ENCODE measurements at regions not wholly inside any gene's neighbourhood (a gene's known extent, or its start where the extent isn't known, plus 50 kb on each side); places are given as distances from the start of the nearest gene placed in this dataset.

GRCh38 chr5:66323529-66323895, 179.4 kb downstream of the SREK1 start:
- H3K4me1 ChIP-seq (ENCODE audit: control insufficient read depth in 2 of 2, insufficient read depth in 2 of 2, low read length in 2 of 2): no peaks in the 10 kb centered on the region
- H3K36me3 ChIP-seq (ENCODE audit: control insufficient read depth in 2 of 2, insufficient read depth in 2 of 2, low read length in 1 of 2): no peaks in the 10 kb centered on the region
- no peak overlapping the region for H3K27ac ChIP-seq (ENCODE audit: low read depth in 1 of 2, low read length in 1 of 2)
- no peaks in the 10 kb centered on the region for H3K9me3 ChIP-seq (ENCODE audit: control insufficient read depth in 2 of 2, insufficient read depth in 1 of 2, low read length in 1 of 2)
- DNase-seq (ENCODE audit: low read depth in 6 of 9, low spot score in 9 of 9): no peak
- WGBS: 91% methylated on average over 13 of the region's 13 CpGs
- H3K27me3 ChIP-seq (ENCODE audit: control insufficient read depth in 2 of 2, insufficient read depth in 1 of 2, low read length in 1 of 2): no peaks in the 10 kb centered on the region
- no peak overlapping the region for H3K4me3 ChIP-seq (ENCODE audit: low read length in 2 of 2)

GRCh38 chr5:66324357-66324756, 180.3 kb downstream of the SREK1 start:
- Histone ChIP-seq H3K27me3 (ENCODE audit: control insufficient read depth in 2 of 2, insufficient read depth in 1 of 2, low read length in 1 of 2) (no peaks in the 10 kb centered on the region), H3K9me3 (ENCODE audit: control insufficient read depth in 2 of 2, insufficient read depth in 1 of 2, low read length in 1 of 2) (no peaks in the 10 kb centered on the region), H3K36me3 (ENCODE audit: control insufficient read depth in 2 of 2, insufficient read depth in 2 of 2, low read length in 1 of 2) (no peaks in the 10 kb centered on the region), H3K4me3 (ENCODE audit: low read length in 2 of 2) (no peak overlapping the region), H3K27ac (ENCODE audit: low read depth in 1 of 2, low read length in 1 of 2) (no peak overlapping the region), H3K4me1 (ENCODE audit: control insufficient read depth in 2 of 2, insufficient read depth in 2 of 2, low read length in 2 of 2) (no peaks in the 10 kb centered on the region)
- no peak for DNase-seq (ENCODE audit: low read depth in 6 of 9, low spot score in 9 of 9)
- WGBS: 82% methylated on average over 1 of the region's 1 CpG

- no peak for DNase-seq (ENCODE audit: low read depth in 6 of 9, low spot score in 9 of 9)
- WGBS: 99% methylated on average over 1 of the region's 1 CpG
- Histone ChIP-seq H3K27ac (ENCODE audit: low read depth in 1 of 2, low read length in 1 of 2) (no peak overlapping the region), H3K9me3 (ENCODE audit: control insufficient read depth in 2 of 2, insufficient read depth in 1 of 2, low read length in 1 of 2) (no peaks in the 10 kb centered on the region), H3K36me3 (ENCODE audit: control insufficient read depth in 2 of 2, insufficient read depth in 2 of 2, low read length in 1 of 2) (no peaks in the 10 kb centered on the region), H3K27me3 (ENCODE audit: control insufficient read depth in 2 of 2, insufficient read depth in 1 of 2, low read length in 1 of 2) (no peaks in the 10 kb centered on the region), H3K4me1 (ENCODE audit: control insufficient read depth in 2 of 2, insufficient read depth in 2 of 2, low read length in 2 of 2) (no peaks in the 10 kb centered on the region), H3K4me3 (ENCODE audit: low read length in 2 of 2) (no peak overlapping the region)
Observed at GRCh38 chr5:66326276-66326675, 182.2 kb downstream of the SREK1 start.

- no peaks in the 10 kb centered on the region for H3K27me3 ChIP-seq (ENCODE audit: control insufficient read depth in 2 of 2, insufficient read depth in 1 of 2, low read length in 1 of 2)
- 100% methylated on average over 2 of the region's 2 CpGs for WGBS
- no peak for DNase-seq (ENCODE audit: low read depth in 6 of 9, low spot score in 9 of 9)
- H3K4me3 ChIP-seq (ENCODE audit: low read length in 2 of 2): no peak overlapping the region
- H3K4me1 ChIP-seq (ENCODE audit: control insufficient read depth in 2 of 2, insufficient read depth in 2 of 2, low read length in 2 of 2): no peaks in the 10 kb centered on the region
- H3K9me3 ChIP-seq (ENCODE audit: control insufficient read depth in 2 of 2, insufficient read depth in 1 of 2, low read length in 1 of 2): no peaks in the 10 kb centered on the region
- H3K27ac ChIP-seq (ENCODE audit: low read depth in 1 of 2, low read length in 1 of 2): no peak overlapping the region
- no peaks in the 10 kb centered on the region for H3K36me3 ChIP-seq (ENCODE audit: control insufficient read depth in 2 of 2, insufficient read depth in 2 of 2, low read length in 1 of 2)
Observed at GRCh38 chr5:66327008-66327407, 182.9 kb downstream of the SREK1 start.

GRCh38 chr5:66329078-66329477, 185.0 kb downstream of the SREK1 start:
- Histone ChIP-seq H3K9me3 (ENCODE audit: control insufficient read depth in 2 of 2, insufficient read depth in 1 of 2, low read length in 1 of 2) (no peaks in the 10 kb centered on the region), H3K4me3 (ENCODE audit: low read length in 2 of 2) (no peak overlapping the region), H3K27ac (ENCODE audit: low read depth in 1 of 2, low read length in 1 of 2) (no peak overlapping the region), H3K36me3 (ENCODE audit: control insufficient read depth in 2 of 2, insufficient read depth in 2 of 2, low read length in 1 of 2) (no peaks in the 10 kb centered on the region), H3K27me3 (ENCODE audit: control insufficient read depth in 2 of 2, insufficient read depth in 1 of 2, low read length in 1 of 2) (no peaks in the 10 kb centered on the region), H3K4me1 (ENCODE audit: control insufficient read depth in 2 of 2, insufficient read depth in 2 of 2, low read length in 2 of 2) (no peaks in the 10 kb centered on the region)
- WGBS: 92% methylated on average over 3 of the region's 3 CpGs
- no peak for DNase-seq (ENCODE audit: low read depth in 6 of 9, low spot score in 9 of 9)

GRCh38 chr5:66333192-66333591, 189.1 kb downstream of the SREK1 start:
- DNase-seq (ENCODE audit: low read depth in 6 of 9, low spot score in 9 of 9): no peak
- WGBS: 97% methylated on average over 3 of the region's 3 CpGs
- Histone ChIP-seq H3K4me3 (ENCODE audit: low read length in 2 of 2) (no peak overlapping the region), H3K27me3 (ENCODE audit: control insufficient read depth in 2 of 2, insufficient read depth in 1 of 2, low read length in 1 of 2) (no peaks in the 10 kb centered on the region), H3K36me3 (ENCODE audit: control insufficient read depth in 2 of 2, insufficient read depth in 2 of 2, low read length in 1 of 2) (no peaks in the 10 kb centered on the region), H3K4me1 (ENCODE audit: control insufficient read depth in 2 of 2, insufficient read depth in 2 of 2, low read length in 2 of 2) (peaks cover 0 to 2% of the 10 kb centered on the region in 2 donors), H3K27ac (ENCODE audit: low read depth in 1 of 2, low read length in 1 of 2) (no peak overlapping the region), H3K9me3 (ENCODE audit: control insufficient read depth in 2 of 2, insufficient read depth in 1 of 2, low read length in 1 of 2) (no peaks in the 10 kb centered on the region)

- Histone ChIP-seq H3K9me3 (ENCODE audit: control insufficient read depth in 2 of 2, insufficient read depth in 1 of 2, low read length in 1 of 2) (no peaks in the 10 kb centered on the region), H3K4me3 (ENCODE audit: low read length in 2 of 2) (no peak overlapping the region), H3K36me3 (ENCODE audit: control insufficient read depth in 2 of 2, insufficient read depth in 2 of 2, low read length in 1 of 2) (no peaks in the 10 kb centered on the region), H3K4me1 (ENCODE audit: control insufficient read depth in 2 of 2, insufficient read depth in 2 of 2, low read length in 2 of 2) (peaks cover 0 to 2% of the 10 kb centered on the region in 2 donors), H3K27me3 (ENCODE audit: control insufficient read depth in 2 of 2, insufficient read depth in 1 of 2, low read length in 1 of 2) (no peaks in the 10 kb centered on the region), H3K27ac (ENCODE audit: low read depth in 1 of 2, low read length in 1 of 2) (no peak overlapping the region)
- 66% methylated on average over 11 of the region's 11 CpGs for WGBS
- no peak for DNase-seq (ENCODE audit: low read depth in 6 of 9, low spot score in 9 of 9)
Observed at GRCh38 chr5:66337626-66338226, 193.6 kb downstream of the SREK1 start.

GRCh38 chr5:66338828-66339227, 194.7 kb downstream of the SREK1 start:
- H3K9me3 ChIP-seq (ENCODE audit: control insufficient read depth in 2 of 2, insufficient read depth in 1 of 2, low read length in 1 of 2): no peaks in the 10 kb centered on the region
- H3K36me3 ChIP-seq (ENCODE audit: control insufficient read depth in 2 of 2, insufficient read depth in 2 of 2, low read length in 1 of 2): no peaks in the 10 kb centered on the region
- no peak overlapping the region for H3K4me3 ChIP-seq (ENCODE audit: low read length in 2 of 2)
- no peak overlapping the region for H3K27ac ChIP-seq (ENCODE audit: low read depth in 1 of 2, low read length in 1 of 2)
- H3K27me3 ChIP-seq (ENCODE audit: control insufficient read depth in 2 of 2, insufficient read depth in 1 of 2, low read length in 1 of 2): no peaks in the 10 kb centered on the region
- no peak for DNase-seq (ENCODE audit: low read depth in 6 of 9, low spot score in 9 of 9)
- WGBS: 79% methylated on average over 2 of the region's 2 CpGs
- peaks cover 0 to 2% of the 10 kb centered on the region in 2 donors for H3K4me1 ChIP-seq (ENCODE audit: control insufficient read depth in 2 of 2, insufficient read depth in 2 of 2, low read length in 2 of 2)

GRCh38 chr5:66339896-66340295, 195.8 kb downstream of the SREK1 start:
- H3K4me1 ChIP-seq (ENCODE audit: control insufficient read depth in 2 of 2, insufficient read depth in 2 of 2, low read length in 2 of 2): peaks cover 0 to 2% of the 10 kb centered on the region in 2 donors
- no peak overlapping the region for H3K27ac ChIP-seq (ENCODE audit: low read depth in 1 of 2, low read length in 1 of 2)
- DNase-seq (ENCODE audit: low read depth in 6 of 9, low spot score in 9 of 9): no peak
- 94% methylated on average over 1 of the region's 1 CpG for WGBS
- H3K9me3 ChIP-seq (ENCODE audit: control insufficient read depth in 2 of 2, insufficient read depth in 1 of 2, low read length in 1 of 2): no peaks in the 10 kb centered on the region
- no peak overlapping the region for H3K4me3 ChIP-seq (ENCODE audit: low read length in 2 of 2)
- H3K27me3 ChIP-seq (ENCODE audit: control insufficient read depth in 2 of 2, insufficient read depth in 1 of 2, low read length in 1 of 2): no peaks in the 10 kb centered on the region
- H3K36me3 ChIP-seq (ENCODE audit: control insufficient read depth in 2 of 2, insufficient read depth in 2 of 2, low read length in 1 of 2): no peaks in the 10 kb centered on the region

- Histone ChIP-seq H3K36me3 (ENCODE audit: control insufficient read depth in 2 of 2, insufficient read depth in 2 of 2, low read length in 1 of 2) (no peaks in the 10 kb centered on the region), H3K9me3 (ENCODE audit: control insufficient read depth in 2 of 2, insufficient read depth in 1 of 2, low read length in 1 of 2) (no peaks in the 10 kb centered on the region), H3K27ac (ENCODE audit: low read depth in 1 of 2, low read length in 1 of 2) (no peak overlapping the region), H3K4me1 (ENCODE audit: control insufficient read depth in 2 of 2, insufficient read depth in 2 of 2, low read length in 2 of 2) (peaks cover 0 to 2% of the 10 kb centered on the region in 2 donors), H3K27me3 (ENCODE audit: control insufficient read depth in 2 of 2, insufficient read depth in 1 of 2, low read length in 1 of 2) (no peaks in the 10 kb centered on the region), H3K4me3 (ENCODE audit: low read length in 2 of 2) (no peak overlapping the region)
- 77% methylated on average over 1 of the region's 1 CpG for WGBS
- no peak for DNase-seq (ENCODE audit: low read depth in 6 of 9, low spot score in 9 of 9)
Observed at GRCh38 chr5:66340786-66341185, 196.7 kb downstream of the SREK1 start.
